GM12891 (cell line): ENCODE measurements at regions not wholly inside any gene's neighbourhood (a gene's known extent, or its start where the extent isn't known, plus 50 kb on each side); places are given as distances from the start of the nearest gene placed in this dataset.

Source experiments
- DNase-seq: peaks from one replicate; pipeline ENCODE4 v3.0.0; 2011; ENCODE audit warnings: low spot score; ENCODE audit not compliant: insufficient read length
- FAIRE-seq: peaks from 2 replicates; lab custom pipeline; 2011; peaks lifted over from hg19 to GRCh38; lab: Jason Lieb, UNC
- PAX5 ChIP-seq: IDR thresholded peaks from 2 replicates; pipeline ENCODE4 v1.6.1; 2011; ENCODE audit warnings: low read length, moderate library complexity, mild to moderate bottlenecking; ENCODE audit not compliant: insufficient read depth, severe bottlenecking
- POLR2A ChIP-seq: IDR thresholded peaks from 2 replicates; pipeline ENCODE4 v1.6.1; 2011; ENCODE audit warnings: low read depth, low read length, control low read depth
- POLR2AphosphoS5 ChIP-seq: IDR thresholded peaks from 2 replicates; pipeline ENCODE4 v1.6.1; 2011; ENCODE audit warnings: low read depth, low read length, control low read depth
- POU2F2 ChIP-seq: IDR thresholded peaks from 2 replicates; pipeline ENCODE4 v1.6.1; 2011; ENCODE audit warnings: low read depth, mild to moderate bottlenecking, control low read depth, low read length, moderate library complexity
- SPI1 ChIP-seq: IDR thresholded peaks from 2 replicates; pipeline ENCODE4 v1.6.1; 2011; ENCODE audit warnings: low read depth, low read length, control low read depth
- TAF1 ChIP-seq: IDR thresholded peaks from 2 replicates; pipeline ENCODE4 v1.6.1; 2011; ENCODE audit warnings: low read depth, low read length, control low read depth

GRCh38 chr14:26974965-26975364 is 377.1 kb upstream of the NOVA1 start:
- DNase-seq: no peak
- no peak for TF ChIP-seq POLR2A
- no peak for TF ChIP-seq PAX5
- TF ChIP-seq POLR2AphosphoS5: no peak
- no peak for TF ChIP-seq SPI1
- no peak for TF ChIP-seq TAF1
- no peak for TF ChIP-seq POU2F2
- no peak for FAIRE-seq

- no peak for TF ChIP-seq TAF1
- TF ChIP-seq POLR2A: no peak
- TF ChIP-seq POLR2AphosphoS5: no peak
- TF ChIP-seq PAX5: no peak
- no peak for TF ChIP-seq SPI1
- no peak for TF ChIP-seq POU2F2
- FAIRE-seq: no peak
- DNase-seq: no peak
Observed at GRCh38 chr14:26982071-26982470, 384.2 kb upstream of the NOVA1 start.

- no peak for TF ChIP-seq SPI1
- TF ChIP-seq POLR2AphosphoS5: no peak
- no peak for TF ChIP-seq POLR2A
- TF ChIP-seq TAF1: no peak
- TF ChIP-seq PAX5: no peak
- no peak for TF ChIP-seq POU2F2
- DNase-seq (no peak), FAIRE-seq (peak; percentile 63)
Observed at GRCh38 chr14:26984311-26985177, 386.7 kb upstream of the NOVA1 start.

- DNase-seq (no peak), FAIRE-seq (no peak)
- TF ChIP-seq POLR2AphosphoS5 (no peak), PAX5 (no peak), SPI1 (no peak), TAF1 (no peak), POLR2A (no peak), POU2F2 (no peak)
Observed at GRCh38 chr14:26987744-26988363, 390.0 kb upstream of the NOVA1 start.

GRCh38 chr14:26990946-26991345 is 393.1 kb upstream of the NOVA1 start:
- FAIRE-seq (no peak), DNase-seq (no peak)
- no peak for TF ChIP-seq POLR2AphosphoS5
- TF ChIP-seq POU2F2: no peak
- no peak for TF ChIP-seq TAF1
- no peak for TF ChIP-seq PAX5
- TF ChIP-seq SPI1: no peak
- no peak for TF ChIP-seq POLR2A

GRCh38 chr14:26992403-26993115 is 394.7 kb upstream of the NOVA1 start:
- DNase-seq (no peak), FAIRE-seq (no peak)
- no peak for TF ChIP-seq SPI1
- TF ChIP-seq PAX5: no peak
- no peak for TF ChIP-seq POU2F2
- TF ChIP-seq POLR2AphosphoS5: no peak
- TF ChIP-seq TAF1: no peak
- TF ChIP-seq POLR2A: no peak

GRCh38 chr14:26993556-26993955 is 395.7 kb upstream of the NOVA1 start:
- DNase-seq: no peak
- FAIRE-seq: no peak
- no peak for TF ChIP-seq PAX5
- TF ChIP-seq POU2F2: no peak
- TF ChIP-seq SPI1: no peak
- no peak for TF ChIP-seq POLR2AphosphoS5
- no peak for TF ChIP-seq POLR2A
- TF ChIP-seq TAF1: no peak

GRCh38 chr14:26995301-26995700 is 397.5 kb upstream of the NOVA1 start:
- DNase-seq (no peak), FAIRE-seq (no peak)
- TF ChIP-seq TAF1 (no peak), POU2F2 (no peak), POLR2AphosphoS5 (no peak), SPI1 (no peak), PAX5 (no peak), POLR2A (no peak)
